ENCODE measurements at regions not wholly inside any gene's neighbourhood (a gene's known extent, or its start where the extent isn't known, plus 50 kb on each side); places are given as distances from the start of the nearest gene placed in this dataset.

- TF ChIP-seq CTCF (IDR thresholded peaks at IDR 0.05) (no peak), EP300 (IDR thresholded peaks at IDR 0.05) (no peak), POLR2A (IDR thresholded peaks at IDR 0.05) (no peak)
Measured at GRCh38 chr2:239590276-239590675, 189.5 kb upstream of the HDAC4 start.

All from tibial nerve (tissue), 4 donors.